HG03064 (cell line): ENCODE measurements at regions not wholly inside any gene's neighbourhood (a gene's known extent, or its start where the extent isn't known, plus 50 kb on each side); places are given as distances from the start of the nearest gene placed in this dataset.
"Not testable (repeated sequence)": the region's sequence is repeated elsewhere in the genome, so short reads cannot be mapped to it uniquely, and the experiment has no call there.

ENCODE experiments used
- ATAC-seq: cut with Tn5 transposase; IDR thresholded peaks from one replicate; pipeline ENCODE4 v1.9.1; 2021; ENCODE audit warnings: low read depth; ENCODE audit not compliant: unreplicated experiment

DNA sequence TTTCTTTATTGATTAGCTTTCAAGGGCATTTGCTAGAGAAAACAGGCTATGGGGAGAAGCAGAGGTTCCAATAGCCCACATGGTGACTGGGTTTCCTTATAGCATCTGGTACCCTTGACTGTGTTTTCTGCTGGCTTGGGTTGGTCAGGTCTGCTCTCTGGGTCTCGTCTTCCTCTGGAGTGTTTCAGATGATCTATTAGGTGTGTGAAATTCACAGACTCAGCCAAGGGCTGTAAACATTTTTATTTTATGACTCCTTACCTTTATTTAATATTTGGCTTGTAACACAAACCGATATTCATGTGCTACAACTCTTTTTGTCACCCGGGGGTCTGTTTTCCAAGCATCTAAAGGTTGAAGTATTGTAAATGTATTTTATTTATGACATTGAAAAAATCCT is 338.9 kb downstream of the GADD45G start:
- no peak for ATAC-seq

DNA sequence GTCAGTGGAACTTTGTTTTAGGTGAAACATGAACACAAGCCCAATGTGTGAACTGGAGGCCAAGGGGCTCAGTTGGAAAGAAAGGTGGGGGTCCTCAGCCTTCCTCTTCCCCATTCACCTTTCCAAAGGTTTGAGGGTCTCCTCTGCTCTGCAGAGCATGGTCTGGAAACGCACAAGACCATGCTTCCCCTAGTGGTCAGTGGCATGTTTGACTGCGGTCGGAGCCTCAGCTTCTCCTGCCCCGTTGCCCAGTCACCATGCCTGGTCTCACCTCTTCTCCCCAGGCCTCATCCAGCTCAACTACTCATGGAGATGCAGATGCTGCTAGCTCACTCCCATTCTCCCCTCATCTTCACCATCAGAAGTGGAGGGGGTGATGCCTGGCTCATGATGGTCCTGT is 340.3 kb downstream of the GADD45G start:
- no peak for ATAC-seq

DNA sequence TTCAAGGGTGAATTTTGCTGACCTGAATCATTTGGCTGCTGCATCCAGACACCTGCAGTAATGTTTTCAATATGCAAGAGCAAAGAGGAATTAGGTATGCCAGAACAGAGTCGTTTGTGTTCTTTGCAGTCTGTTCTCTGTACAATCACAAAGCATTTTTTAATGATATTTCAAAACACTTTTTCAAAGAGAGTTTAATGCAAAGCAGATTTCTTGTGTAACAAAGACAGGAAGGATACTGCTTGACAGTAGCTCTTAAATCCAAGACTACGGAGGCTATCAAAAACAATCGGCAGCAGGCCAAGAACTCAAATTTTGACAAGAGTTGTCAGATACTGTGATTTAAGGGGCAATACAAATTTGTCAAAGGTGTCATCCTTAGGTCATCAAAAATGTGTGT is 341.9 kb downstream of the GADD45G start:
- no peak for ATAC-seq

DNA sequence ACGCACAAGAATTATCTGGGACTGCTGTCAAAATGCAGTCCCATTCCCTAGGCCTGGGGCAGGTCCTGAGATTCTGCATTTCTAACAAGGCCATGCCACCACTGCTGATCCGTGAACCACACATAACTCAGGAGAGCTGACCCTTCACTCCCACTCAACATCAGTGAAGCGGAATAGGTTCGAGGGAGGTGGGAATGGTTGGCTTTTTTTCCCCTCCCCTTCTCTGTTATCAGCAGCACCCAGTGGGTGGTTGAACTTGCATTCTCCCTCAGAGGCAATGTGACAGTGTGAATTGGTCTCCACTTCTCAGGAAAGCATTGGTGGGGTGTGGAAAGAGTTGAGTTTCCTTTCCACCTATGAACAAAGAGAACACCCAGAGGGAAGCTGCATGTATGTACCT is 344.3 kb downstream of the GADD45G start:
- no peak for ATAC-seq

GRCh38 chr9:89951675-89952074 is 346.9 kb downstream of the GADD45G start:
- no peak for ATAC-seq

- ATAC-seq: no peak
Measured at GRCh38 chr9:89952401-89952800, 347.6 kb downstream of the GADD45G start.

- not testable (repeated sequence) for ATAC-seq
Measured at GRCh38 chr9:89953263-89953662, 348.5 kb downstream of the GADD45G start.

- ATAC-seq: no peak
Measured at GRCh38 chr9:89953824-89954615, 349.2 kb downstream of the GADD45G start.

GRCh38 chr9:89955144-89955543 is 350.3 kb downstream of the GADD45G start:
- no peak for ATAC-seq

GRCh38 chr9:89955626-89956025 is 350.8 kb downstream of the GADD45G start:
- no peak for ATAC-seq

GRCh38 chr9:89956331-89956730 is 351.5 kb downstream of the GADD45G start:
- no peak for ATAC-seq

GRCh38 chr9:89956907-89957306 is 352.1 kb downstream of the GADD45G start:
- no peak for ATAC-seq

- ATAC-seq: no peak
Measured at GRCh38 chr9:89958086-89958485, 353.3 kb downstream of the GADD45G start.

DNA sequence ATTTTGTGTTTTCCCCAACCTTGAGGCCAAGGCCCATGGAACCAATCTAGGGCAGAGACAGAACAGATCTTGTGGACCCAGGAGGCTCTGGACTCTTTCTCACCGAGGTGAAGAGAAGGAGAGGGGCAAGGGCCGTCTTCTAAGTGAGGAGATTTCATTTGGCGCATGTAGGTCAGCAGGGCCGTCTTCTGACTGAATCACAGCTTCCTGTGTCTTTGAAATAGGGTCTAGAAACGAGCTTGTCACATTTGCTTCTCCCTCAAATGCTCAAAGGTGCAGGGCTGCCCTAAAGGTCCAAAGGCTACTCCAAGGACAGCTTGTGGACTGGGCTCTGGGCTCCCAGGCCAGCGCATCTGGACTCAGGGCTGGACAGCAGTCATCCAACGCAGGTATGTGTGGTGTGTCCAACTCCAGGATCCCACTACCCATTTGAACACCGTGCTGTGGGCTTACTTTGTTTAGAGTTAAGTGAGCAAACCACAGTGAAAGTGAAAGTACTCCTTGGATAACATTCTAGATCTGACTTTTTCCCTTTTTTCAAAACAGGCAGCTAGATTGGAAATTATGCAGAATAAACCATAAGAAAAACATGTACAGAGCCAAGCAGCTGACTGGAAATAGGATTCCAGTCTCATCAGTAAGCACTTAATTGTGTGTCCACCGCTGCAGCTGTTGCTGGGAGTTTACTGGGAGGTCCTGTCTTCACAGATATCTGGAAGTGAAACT is 357.0 kb downstream of the GADD45G start:
- ATAC-seq: no peak

DNA sequence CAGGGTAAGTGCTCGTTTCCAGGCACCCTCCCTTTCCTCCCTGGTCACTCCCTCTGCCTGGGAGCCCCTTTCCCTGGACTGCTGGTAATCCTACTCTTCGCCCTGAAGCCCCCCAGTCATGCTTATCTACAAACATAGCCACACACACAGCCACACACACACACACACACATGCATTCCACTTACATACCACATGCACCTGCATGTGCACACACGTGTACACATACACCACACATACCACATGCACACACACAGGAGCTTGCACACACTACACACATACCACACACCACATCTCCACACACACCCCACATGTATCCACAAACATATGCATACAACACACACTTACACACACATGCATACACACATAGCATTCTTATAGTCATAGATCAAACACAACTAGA is 358.5 kb downstream of the GADD45G start:
- ATAC-seq: no peak

GRCh38 chr9:89967527-89967926 is 362.7 kb downstream of the GADD45G start:
- no peak for ATAC-seq

DNA sequence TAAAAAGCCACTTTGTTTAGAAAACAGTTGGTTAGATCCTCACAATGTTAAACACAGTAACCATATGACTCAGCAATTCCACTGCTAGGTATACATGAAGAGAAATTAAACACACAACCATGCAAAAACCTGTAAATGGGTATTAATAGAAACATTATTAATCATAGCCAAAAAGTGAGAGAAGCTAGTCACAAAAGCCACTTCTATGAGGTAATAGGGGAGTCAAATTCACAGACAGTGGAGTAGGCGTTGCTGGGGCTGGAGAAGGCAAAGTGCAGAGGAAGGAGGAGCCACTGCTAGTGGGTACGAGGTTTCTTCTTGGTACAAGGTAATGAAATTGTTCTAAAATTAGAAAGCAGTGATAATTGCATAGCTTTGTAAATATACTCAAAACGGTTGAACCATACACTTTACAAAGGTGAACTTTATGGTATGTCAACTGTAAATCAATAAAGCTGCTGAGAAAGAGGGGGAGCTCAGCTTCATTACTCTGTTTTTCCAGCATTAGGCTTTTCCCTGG is 364.4 kb downstream of the GADD45G start:
- no peak for ATAC-seq

- ATAC-seq: no peak
Measured at GRCh38 chr9:89969881-89970639, 365.2 kb downstream of the GADD45G start.

- no peak for ATAC-seq
Measured at GRCh38 chr9:89970701-89971100, 365.9 kb downstream of the GADD45G start.

GRCh38 chr9:89972535-89972934 is 367.7 kb downstream of the GADD45G start:
- no peak for ATAC-seq

- ATAC-seq: no peak
Measured at GRCh38 chr9:89974582-89974981, 369.8 kb downstream of the GADD45G start.
